ENCODE measurements at regions not wholly inside any gene's neighbourhood (a gene's known extent, or its start where the extent isn't known, plus 50 kb on each side); places are given as distances from the start of the nearest gene placed in this dataset.

DNA sequence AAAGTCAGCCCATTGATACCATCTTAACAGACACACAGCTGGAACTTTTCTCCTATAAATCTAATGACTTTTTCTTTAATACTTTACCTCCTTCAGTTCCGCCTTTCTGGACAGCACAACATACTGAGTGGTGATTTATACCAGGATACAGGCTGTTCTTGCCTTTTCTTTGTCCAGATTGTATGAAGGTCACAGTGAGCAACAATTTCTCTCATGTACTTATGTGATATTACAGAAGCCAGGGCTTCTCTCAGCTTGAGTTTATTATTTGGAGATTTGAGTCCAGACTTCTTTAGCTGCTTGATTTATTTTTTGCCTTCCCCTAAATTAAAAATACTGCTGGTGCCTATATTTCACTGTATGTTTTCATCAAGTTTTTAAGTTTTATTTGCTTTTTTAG lies 976.0 kb downstream of the ROBO2 start:
- H3K36me3 Mint-ChIP-seq (ENCODE audit: unreplicated experiment) = peaks cover 6% of the 10 kb centered on the region
- peaks cover 2% of the 10 kb centered on the region for H3K9me3 Mint-ChIP-seq (ENCODE audit: unreplicated experiment)
- H3K27ac Mint-ChIP-seq (ENCODE audit: unreplicated experiment) = no peak overlapping the region
- H3K27me3 Mint-ChIP-seq (ENCODE audit: unreplicated experiment) = no peaks in the 10 kb centered on the region
- TF ChIP-seq, protein P1, sequence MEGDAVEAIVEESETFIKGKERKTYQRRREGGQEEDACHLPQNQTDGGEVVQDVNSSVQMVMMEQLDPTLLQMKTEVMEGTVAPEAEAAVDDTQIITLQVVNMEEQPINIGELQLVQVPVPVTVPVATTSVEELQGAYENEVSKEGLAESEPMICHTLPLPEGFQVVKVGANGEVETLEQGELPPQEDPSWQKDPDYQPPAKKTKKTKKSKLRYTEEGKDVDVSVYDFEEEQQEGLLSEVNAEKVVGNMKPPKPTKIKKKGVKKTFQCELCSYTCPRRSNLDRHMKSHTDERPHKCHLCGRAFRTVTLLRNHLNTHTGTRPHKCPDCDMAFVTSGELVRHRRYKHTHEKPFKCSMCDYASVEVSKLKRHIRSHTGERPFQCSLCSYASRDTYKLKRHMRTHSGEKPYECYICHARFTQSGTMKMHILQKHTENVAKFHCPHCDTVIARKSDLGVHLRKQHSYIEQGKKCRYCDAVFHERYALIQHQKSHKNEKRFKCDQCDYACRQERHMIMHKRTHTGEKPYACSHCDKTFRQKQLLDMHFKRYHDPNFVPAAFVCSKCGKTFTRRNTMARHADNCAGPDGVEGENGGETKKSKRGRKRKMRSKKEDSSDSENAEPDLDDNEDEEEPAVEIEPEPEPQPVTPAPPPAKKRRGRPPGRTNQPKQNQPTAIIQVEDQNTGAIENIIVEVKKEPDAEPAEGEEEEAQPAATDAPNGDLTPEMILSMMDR (IDR thresholded peaks at IDR 0.05; ENCODE audit: partially characterized antibody, unreplicated experiment) = no peak
- no peaks in the 10 kb centered on the region for H3K4me1 Mint-ChIP-seq (ENCODE audit: low read depth, unreplicated experiment)
- H3K4me3 Mint-ChIP-seq (ENCODE audit: unreplicated experiment) = no peak overlapping the region
- no peak for DNase-seq

DNA sequence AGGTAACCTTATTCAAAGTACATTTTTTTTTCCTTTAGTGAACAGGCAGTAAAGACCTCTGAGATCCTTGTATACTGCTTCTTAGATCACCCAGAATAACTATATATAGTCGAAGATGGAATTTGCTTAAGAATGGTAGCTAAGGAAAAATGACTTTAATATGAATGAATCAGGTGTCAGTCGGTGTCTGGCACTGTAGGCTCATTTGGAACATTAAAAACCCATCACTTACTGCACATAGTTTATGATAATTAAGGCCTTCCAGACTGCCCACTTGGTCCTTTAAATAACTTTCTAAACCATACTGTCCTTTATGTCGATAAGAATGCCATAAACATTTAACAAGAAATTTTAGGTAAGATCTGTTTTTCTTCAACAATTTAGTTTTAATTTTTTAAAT lies 981.8 kb downstream of the ROBO2 start:
- Mint-ChIP-seq H3K9me3 (ENCODE audit: unreplicated experiment) (no peaks in the 10 kb centered on the region), H3K27me3 (ENCODE audit: unreplicated experiment) (no peaks in the 10 kb centered on the region), H3K36me3 (ENCODE audit: unreplicated experiment) (no peaks in the 10 kb centered on the region), H3K27ac (ENCODE audit: unreplicated experiment) (no peak overlapping the region), H3K4me1 (ENCODE audit: low read depth, unreplicated experiment) (no peaks in the 10 kb centered on the region), H3K4me3 (ENCODE audit: unreplicated experiment) (no peak overlapping the region)
- TF ChIP-seq, protein P1 (IDR thresholded peaks at IDR 0.05; ENCODE audit: partially characterized antibody, unreplicated experiment) = no peak
- DNase-seq = no peak

DNA sequence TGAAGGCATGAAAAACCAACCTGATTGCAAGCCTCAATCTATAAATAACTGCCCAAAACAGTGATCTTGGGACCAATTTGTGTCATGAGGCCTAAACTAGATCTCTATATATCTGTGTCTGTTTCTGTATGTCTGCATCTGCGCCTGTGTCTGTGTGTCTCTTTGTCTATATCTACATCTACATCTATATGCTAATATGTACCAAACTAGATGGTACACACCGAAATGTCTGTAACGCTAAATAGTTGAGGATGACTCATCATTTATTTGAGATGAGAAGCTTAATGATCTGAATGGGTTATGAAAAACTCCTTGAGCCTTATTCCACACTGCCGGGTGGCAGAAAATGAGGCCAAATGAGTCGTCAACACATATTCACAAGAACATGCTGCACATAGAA lies 982.3 kb downstream of the ROBO2 start:
- TF ChIP-seq, protein P1 (IDR thresholded peaks at IDR 0.05; ENCODE audit: partially characterized antibody, unreplicated experiment) = no peak
- no peak overlapping the region for H3K4me3 Mint-ChIP-seq (ENCODE audit: unreplicated experiment)
- no peak for DNase-seq
- H3K4me1 Mint-ChIP-seq (ENCODE audit: low read depth, unreplicated experiment) = no peaks in the 10 kb centered on the region
- H3K9me3 Mint-ChIP-seq (ENCODE audit: unreplicated experiment) = no peaks in the 10 kb centered on the region
- H3K27ac Mint-ChIP-seq (ENCODE audit: unreplicated experiment) = no peak overlapping the region
- no peaks in the 10 kb centered on the region for H3K27me3 Mint-ChIP-seq (ENCODE audit: unreplicated experiment)
- H3K36me3 Mint-ChIP-seq (ENCODE audit: unreplicated experiment) = no peaks in the 10 kb centered on the region

DNA sequence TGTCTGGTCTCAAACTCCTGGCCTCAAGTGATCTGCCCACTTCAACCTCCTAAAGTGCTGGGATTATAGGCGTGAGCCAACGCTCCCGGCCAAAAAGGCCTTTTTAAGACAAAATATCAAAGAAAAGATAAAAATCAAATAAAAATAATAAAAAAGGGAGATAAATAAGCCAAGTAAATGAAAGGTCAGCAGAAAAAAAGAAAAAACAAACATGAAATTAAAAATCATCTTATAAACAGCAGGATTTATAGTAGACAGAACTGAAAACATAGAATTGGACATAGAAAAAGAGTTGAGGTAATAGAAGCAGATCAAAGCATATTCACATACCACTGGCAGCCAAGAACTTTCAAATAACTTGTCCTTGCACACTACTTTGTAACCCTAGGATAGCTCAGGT lies 983.4 kb downstream of the ROBO2 start:
- no peak overlapping the region for H3K4me3 Mint-ChIP-seq (ENCODE audit: unreplicated experiment)
- H3K9me3 Mint-ChIP-seq (ENCODE audit: unreplicated experiment) = no peaks in the 10 kb centered on the region
- no peaks in the 10 kb centered on the region for H3K27me3 Mint-ChIP-seq (ENCODE audit: unreplicated experiment)
- TF ChIP-seq, protein P1 (IDR thresholded peaks at IDR 0.05; ENCODE audit: partially characterized antibody, unreplicated experiment) = no peak
- no peaks in the 10 kb centered on the region for H3K4me1 Mint-ChIP-seq (ENCODE audit: low read depth, unreplicated experiment)
- H3K27ac Mint-ChIP-seq (ENCODE audit: unreplicated experiment) = no peak overlapping the region
- DNase-seq = no peak
- no peaks in the 10 kb centered on the region for H3K36me3 Mint-ChIP-seq (ENCODE audit: unreplicated experiment)

DNA sequence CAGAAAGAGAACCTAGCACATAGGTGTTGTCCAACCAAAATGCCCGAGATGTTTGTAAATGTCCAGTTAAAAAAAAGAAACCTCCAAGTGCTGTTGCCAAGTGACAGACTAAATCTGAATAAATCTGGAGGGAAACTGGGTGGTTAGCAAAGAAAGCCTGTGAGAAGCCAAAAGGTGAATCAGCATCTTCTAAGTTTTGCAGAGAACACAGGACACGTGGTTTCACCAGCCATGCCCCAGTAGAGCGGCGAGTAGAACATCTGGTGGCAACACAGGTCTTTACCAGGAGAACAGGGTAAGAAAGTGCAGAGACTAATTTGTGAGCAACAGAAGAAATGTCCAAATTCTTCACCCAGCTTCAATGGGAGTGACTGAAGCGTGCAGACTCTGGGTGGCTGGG lies 986.0 kb downstream of the ROBO2 start:
- Mint-ChIP-seq H3K27ac (ENCODE audit: unreplicated experiment) (no peak overlapping the region), H3K4me3 (ENCODE audit: unreplicated experiment) (no peak overlapping the region), H3K27me3 (ENCODE audit: unreplicated experiment) (no peaks in the 10 kb centered on the region)

More for the DNA sequence above, 986.0 kb downstream of the ROBO2 start:
- no peak for DNase-seq
- TF ChIP-seq, protein P1 (IDR thresholded peaks at IDR 0.05; ENCODE audit: partially characterized antibody, unreplicated experiment) = no peak
- Mint-ChIP-seq H3K36me3 (ENCODE audit: unreplicated experiment) (no peaks in the 10 kb centered on the region), H3K9me3 (ENCODE audit: unreplicated experiment) (no peaks in the 10 kb centered on the region), H3K4me1 (ENCODE audit: low read depth, unreplicated experiment) (no peaks in the 10 kb centered on the region)
